Cardiac muscle cell (in vitro differentiated cells and primary cell): ENCODE measurements at regions not wholly inside any gene's neighbourhood (a gene's known extent, or its start where the extent isn't known, plus 50 kb on each side); places are given as distances from the start of the nearest gene placed in this dataset.
"Not testable (repeated sequence)": the region's sequence is repeated elsewhere in the genome, so short reads cannot be mapped to it uniquely, and the experiment has no call there.

Source experiments
- DNase-seq, 2 donors: peaks; one replicate each; pipeline versions ENCODE4 v3.0.0 to v3.0.0-alpha.2; 2010 to 2017; ENCODE audit warnings: low read depth in 1 of 2, low spot score in 1 of 2
- H3K27ac ChIP-seq: fragments of 200-600 bp; sonication (generic); 2 replicates; pipeline ENCODE4 v1.5.1; 2016
- H3K27me3 ChIP-seq: fragments of 200-600 bp; sonication (generic); 2 replicates; pipeline ENCODE4 v1.6.0; 2016; ENCODE audit warnings: control low read depth
- H3K36me3 ChIP-seq: fragments of 200-600 bp; sonication (generic); 2 replicates; pipeline ENCODE4 v1.5.1; 2016; ENCODE audit warnings: control low read depth
- H3K4me1 ChIP-seq: fragments of 200-600 bp; sonication (generic); 2 replicates; pipeline ENCODE4 v1.8.1; 2017; ENCODE audit warnings: low read depth, mild to moderate bottlenecking, mixed run types
- H3K4me3 ChIP-seq: fragments of 200-600 bp; sonication (generic); 2 replicates; pipeline ENCODE4 v1.5.1; 2016; ENCODE audit warnings: mild to moderate bottlenecking
- H3K9me3 ChIP-seq: fragments of 200-600 bp; sonication (generic); 2 replicates; pipeline ENCODE4 v1.5.1; 2017; ENCODE audit warnings: low read depth, mild to moderate bottlenecking, control low read depth
- CTCF ChIP-seq: IDR thresholded peaks from 2 replicates; pipeline ENCODE4 v1.5.1; 2012; ENCODE audit warnings: low read depth, mild to moderate bottlenecking, low read length

DNA sequence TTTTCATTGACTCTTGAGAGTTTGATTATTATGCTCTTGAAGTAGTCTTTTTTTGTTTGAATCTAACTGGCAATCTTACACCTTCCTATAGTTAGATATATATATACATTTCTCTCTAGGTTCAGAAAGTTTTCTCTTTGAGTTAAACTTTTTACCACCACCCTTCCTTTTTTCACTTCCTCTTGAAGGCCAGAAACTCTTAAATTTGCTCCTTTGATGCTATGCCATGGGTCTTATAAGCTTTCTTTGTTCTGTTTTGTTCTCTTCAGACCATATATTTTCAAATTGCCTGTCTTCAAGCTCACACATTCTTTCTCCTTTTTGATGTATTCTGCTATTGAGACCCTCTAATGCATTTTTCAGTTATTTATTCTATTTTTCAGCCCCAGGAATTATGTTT is 513.5 kb upstream of the CNTN5 start:
- H3K4me3 ChIP-seq, result no peak overlapping the region
- no peak overlapping the region for H3K27ac ChIP-seq
- H3K4me1 ChIP-seq, result no peaks in the 10 kb centered on the region
- H3K9me3 ChIP-seq, result no peaks in the 10 kb centered on the region
- no peaks in the 10 kb centered on the region for H3K36me3 ChIP-seq
- DNase-seq, result no peak
- TF ChIP-seq CTCF, result no peak
- H3K27me3 ChIP-seq, result no peaks in the 10 kb centered on the region

DNA sequence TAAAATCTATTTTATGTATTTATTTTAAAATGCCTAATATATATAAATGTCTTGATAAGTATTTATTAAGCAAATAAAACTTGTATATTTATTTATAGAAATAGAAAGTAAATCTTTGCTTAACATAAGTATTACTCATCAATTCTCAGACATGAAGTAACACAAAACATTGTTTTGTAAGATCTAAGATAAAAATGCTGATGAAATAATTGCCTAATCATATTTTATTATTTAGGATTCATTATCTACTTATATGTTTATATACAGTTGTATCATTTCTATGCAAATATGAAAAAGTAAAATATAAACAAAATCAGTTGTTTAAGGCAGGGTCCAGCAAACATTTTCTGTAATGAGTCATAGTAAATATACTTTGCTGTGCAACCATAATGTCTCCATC is 507.8 kb upstream of the CNTN5 start:
- Histone ChIP-seq H3K27me3 (no peaks in the 10 kb centered on the region), H3K4me1 (no peaks in the 10 kb centered on the region), H3K9me3 (no peaks in the 10 kb centered on the region), H3K27ac (no peak overlapping the region), H3K4me3 (no peak overlapping the region), H3K36me3 (no peaks in the 10 kb centered on the region)
- DNase-seq, result no peak
- no peak for TF ChIP-seq CTCF

GRCh38 chr11:98531576-98531975 is 489.2 kb upstream of the CNTN5 start:
- DNase-seq, result no peak
- Histone ChIP-seq H3K27ac (no peak overlapping the region), H3K27me3 (no peaks in the 10 kb centered on the region), H3K36me3 (no peaks in the 10 kb centered on the region), H3K4me3 (no peak overlapping the region), H3K9me3 (no peaks in the 10 kb centered on the region), H3K4me1 (no peaks in the 10 kb centered on the region)
- TF ChIP-seq CTCF, result no peak

- DNase-seq, result no peak
- no peaks in the 10 kb centered on the region for H3K27me3 ChIP-seq
- H3K4me1 ChIP-seq, result no peaks in the 10 kb centered on the region
- H3K36me3 ChIP-seq, result no peaks in the 10 kb centered on the region
- TF ChIP-seq CTCF, result no peak
- H3K9me3 ChIP-seq, result no peaks in the 10 kb centered on the region
- no peak overlapping the region for H3K27ac ChIP-seq
- H3K4me3 ChIP-seq, result no peak overlapping the region
These were observed 484.7 kb upstream of the CNTN5 start for GRCh38 chr11:98536023-98536422.

DNA sequence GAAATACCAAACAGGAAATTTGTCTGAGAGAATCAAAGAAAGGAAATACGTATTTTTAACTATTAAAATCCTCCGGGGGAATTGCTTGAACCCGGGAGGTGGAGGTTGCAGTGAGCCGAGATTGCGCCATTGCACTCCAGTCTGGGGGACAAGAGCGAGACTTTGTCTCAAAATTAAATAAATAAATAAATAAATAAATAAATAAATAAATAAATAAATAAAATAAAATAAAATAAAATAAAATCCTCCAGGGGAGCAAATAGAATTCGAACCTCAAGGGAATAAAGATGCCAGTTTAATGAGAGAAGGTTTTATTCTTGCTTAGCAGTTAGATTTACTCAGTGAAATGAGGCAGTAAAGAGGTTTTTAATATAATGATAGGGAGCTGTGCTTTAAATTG is 482.4 kb upstream of the CNTN5 start:
- H3K9me3 ChIP-seq, H3K27ac ChIP-seq, DNase-seq, H3K4me3 ChIP-seq, H3K4me1 ChIP-seq, H3K27me3 ChIP-seq, H3K36me3 ChIP-seq: not testable (repeated sequence)

DNA sequence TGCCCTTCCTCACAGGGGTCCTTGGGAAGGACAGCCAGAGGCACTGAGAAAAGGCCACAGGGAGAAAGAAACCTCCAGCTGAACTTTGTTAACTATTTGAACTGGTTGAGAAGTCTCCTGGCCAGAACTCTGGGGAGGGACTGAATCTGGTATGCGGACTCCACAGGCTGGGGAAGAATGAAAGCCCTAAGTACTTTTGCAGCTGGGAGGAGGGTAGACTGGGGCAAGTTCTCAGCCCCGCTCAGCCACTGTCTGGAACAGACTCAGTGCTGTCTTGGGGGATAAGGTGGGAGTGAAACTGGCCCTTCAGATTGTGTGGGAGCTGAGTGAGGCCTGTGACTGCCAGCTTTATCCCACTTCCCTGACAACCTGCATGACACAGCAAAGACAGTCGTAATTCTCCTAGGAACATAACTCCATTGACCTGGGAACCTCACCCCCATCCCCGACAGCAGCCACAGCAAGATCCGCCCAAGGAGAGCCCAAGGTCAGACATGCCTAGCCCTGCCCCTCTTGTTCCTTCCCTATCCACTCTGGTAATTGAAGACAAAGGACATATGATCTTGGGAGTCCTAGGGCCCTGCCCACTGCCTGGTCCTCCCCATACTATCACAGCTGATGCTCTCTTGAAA is 475.1 kb upstream of the CNTN5 start:
- H3K4me3 ChIP-seq, result no peak overlapping the region
- no peaks in the 10 kb centered on the region for H3K36me3 ChIP-seq
- H3K27ac ChIP-seq, result no peak overlapping the region
- H3K27me3 ChIP-seq, result no peaks in the 10 kb centered on the region
- H3K9me3 ChIP-seq, result no peaks in the 10 kb centered on the region
- no peaks in the 10 kb centered on the region for H3K4me1 ChIP-seq
- TF ChIP-seq CTCF, result no peak
- no peak for DNase-seq
